NCI-H345 (cell line): ENCODE measurements at regions not wholly inside any gene's neighbourhood (a gene's known extent, or its start where the extent isn't known, plus 50 kb on each side); places are given as distances from the start of the nearest gene placed in this dataset.

ENCODE experiments used
- DNase-seq: peaks from one replicate; lab custom pipeline; 2025; lab: John Stamatoyannopoulos, UW

- no peak for DNase-seq
Observed at GRCh38 chr2:217037353-217037752, 177.5 kb upstream of the TNP1 start.

- DNase-seq = no peak
Observed at GRCh38 chr2:217035967-217036366, 176.1 kb upstream of the TNP1 start.

GRCh38 chr2:217033186-217033585, 173.3 kb upstream of the TNP1 start:
- no peak for DNase-seq

DNA sequence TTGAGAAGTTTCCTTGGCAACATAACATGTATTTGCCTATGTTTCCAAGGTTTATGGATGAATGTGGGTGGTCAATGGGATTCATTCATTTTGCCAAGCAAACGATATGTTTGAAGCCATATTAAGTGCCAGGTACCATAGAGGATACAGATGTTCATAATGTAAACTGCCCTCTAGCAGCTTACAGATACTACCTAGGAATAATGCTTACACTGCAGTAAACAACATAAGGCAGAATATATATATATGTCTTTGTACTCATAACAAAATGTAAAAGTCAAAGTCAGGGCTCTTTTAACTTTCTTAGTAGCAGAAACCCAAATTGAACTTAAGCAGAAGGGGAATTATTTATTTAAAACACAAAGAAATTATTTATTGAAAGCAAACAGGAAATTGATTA, 171.6 kb upstream of the TNP1 start:
- DNase-seq = no peak

- no peak for DNase-seq
Observed at GRCh38 chr2:217030081-217030480, 170.2 kb upstream of the TNP1 start.

DNA sequence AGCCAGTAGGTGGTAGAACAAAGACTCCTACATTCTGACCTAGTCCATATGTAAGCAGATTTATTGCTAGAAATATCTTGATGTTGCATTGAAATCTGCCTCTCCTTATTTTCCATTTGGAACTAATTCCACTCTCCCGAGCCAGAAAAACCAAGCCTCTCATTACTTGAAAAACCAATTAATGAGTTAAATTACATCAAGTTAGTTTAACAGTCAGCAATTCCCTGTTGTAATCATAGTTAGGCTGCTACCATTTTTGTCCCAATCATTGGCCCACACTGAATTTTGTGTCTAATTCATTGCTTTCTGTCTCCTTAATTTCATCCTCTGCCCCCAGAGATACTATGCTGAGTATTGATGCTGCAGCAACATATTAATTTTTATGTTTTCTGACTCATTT, 168.3 kb upstream of the TNP1 start:
- DNase-seq = no peak

GRCh38 chr2:217027414-217027813, 167.6 kb upstream of the TNP1 start:
- no peak for DNase-seq

- DNase-seq = no peak
Observed at GRCh38 chr2:217026569-217026968, 166.7 kb upstream of the TNP1 start.

- DNase-seq = no peak
Observed at GRCh38 chr2:217026161-217026560, 166.3 kb upstream of the TNP1 start.

DNA sequence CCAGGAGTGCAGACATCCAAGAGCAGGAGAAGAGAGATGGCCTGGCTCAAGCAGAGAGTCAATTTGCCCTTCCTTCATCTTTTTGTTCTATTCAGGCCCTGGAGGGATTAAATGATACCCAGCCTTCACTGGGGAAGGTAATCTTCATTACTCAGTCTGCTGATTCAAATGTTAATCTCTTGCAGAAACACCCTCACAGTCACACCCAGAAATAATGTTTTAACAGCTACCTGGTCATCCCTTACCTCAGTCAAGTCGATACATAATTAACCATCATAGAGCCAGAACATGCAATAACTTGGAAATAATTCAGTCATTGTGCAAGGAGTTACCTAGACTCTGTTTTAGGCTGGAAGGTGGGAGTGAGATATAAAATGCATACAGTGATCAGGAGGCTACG, 163.7 kb upstream of the TNP1 start:
- no peak for DNase-seq

GRCh38 chr2:217017456-217018252, 157.8 kb upstream of the TNP1 start:
- no peak for DNase-seq

- no peak for DNase-seq
Observed at GRCh38 chr2:217016796-217017419, 157.0 kb upstream of the TNP1 start.

DNA sequence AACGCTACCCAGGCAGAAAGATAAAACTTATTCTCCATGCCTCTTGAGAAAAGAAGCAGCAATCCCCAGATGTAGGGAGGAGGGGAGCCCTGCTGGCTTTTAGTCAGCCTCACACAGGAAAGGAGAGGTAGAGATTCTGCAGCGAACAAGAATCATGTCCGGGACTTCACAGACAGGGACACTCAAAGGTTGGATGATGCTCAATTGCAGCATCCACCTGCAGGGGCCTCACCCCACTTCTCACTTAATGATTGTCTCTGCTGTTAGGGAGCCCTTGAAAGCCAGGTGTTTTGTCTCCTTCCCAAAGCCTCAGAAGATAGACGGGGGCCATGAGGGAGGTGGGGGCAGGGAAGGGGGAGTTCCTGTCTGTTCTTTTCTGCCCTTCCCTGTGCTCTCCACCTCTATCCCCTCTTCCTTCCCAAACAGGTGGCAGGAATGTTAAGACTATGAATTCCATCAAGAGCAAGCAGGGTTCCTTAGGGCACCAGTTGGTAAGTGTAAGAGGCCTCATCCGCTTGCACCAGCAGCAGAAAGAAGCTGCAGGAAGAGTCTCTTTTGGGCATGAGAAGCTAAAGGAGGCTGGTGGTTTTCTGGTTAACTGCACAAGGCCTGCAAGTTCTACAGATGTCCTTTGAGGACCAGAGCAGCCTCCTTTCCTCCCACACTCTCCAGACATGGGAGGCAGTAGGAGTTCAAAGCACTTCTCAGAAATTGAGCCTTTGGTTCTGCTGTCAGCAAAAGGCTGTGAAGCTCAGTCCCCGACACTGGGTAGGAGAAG, 154.7 kb upstream of the TNP1 start:
- no peak for DNase-seq

- DNase-seq = no peak
Observed at GRCh38 chr2:217013926-217014325, 154.1 kb upstream of the TNP1 start.

GRCh38 chr2:217011576-217011975, 151.7 kb upstream of the TNP1 start:
- no peak for DNase-seq

- DNase-seq = no peak
Observed at GRCh38 chr2:217010173-217010572, 150.3 kb upstream of the TNP1 start.

GRCh38 chr2:217008794-217009193, 148.9 kb upstream of the TNP1 start:
- no peak for DNase-seq

- DNase-seq = no peak
Observed at GRCh38 chr2:217006217-217006616, 146.4 kb upstream of the TNP1 start.

DNA sequence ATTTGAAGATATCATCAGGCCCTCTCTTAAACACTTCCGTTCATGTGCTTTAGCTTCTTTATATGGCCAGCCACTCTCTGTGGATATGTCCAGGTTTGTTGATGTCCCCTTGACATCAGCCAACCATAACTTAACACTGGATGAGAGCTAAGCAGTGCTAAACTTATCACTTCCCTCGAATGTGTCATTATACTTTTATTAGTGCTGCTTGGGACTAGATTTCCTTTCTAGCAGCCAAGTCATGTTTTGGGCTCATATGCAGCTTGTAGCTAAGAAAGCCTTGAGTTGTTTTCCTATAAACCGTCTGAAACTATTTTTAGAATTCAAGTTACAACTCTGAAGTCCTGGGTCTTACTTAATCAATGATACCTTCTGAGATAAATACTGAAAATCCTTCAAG, 144.8 kb upstream of the TNP1 start:
- no peak for DNase-seq

- DNase-seq = no peak
Observed at GRCh38 chr2:217001740-217002139, 141.9 kb upstream of the TNP1 start.

DNA sequence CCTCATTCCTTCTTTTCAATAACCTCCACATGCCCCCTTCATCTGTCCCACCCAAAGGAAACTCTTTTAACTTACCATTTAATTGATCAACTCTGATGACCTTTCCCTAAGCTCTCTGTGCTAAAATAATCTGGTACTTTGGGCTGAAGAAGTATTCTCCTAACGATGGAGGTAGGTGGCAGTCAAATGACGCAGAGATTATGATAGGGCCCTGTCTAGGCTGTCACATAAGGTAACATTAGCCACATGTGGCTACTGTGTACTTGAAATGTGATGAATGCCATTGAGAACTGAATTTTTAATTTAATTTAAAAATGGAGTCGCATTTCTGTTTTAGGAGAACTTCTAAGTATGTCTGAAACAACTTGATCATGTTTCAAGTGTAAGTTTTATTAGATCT, 140.5 kb upstream of the TNP1 start:
- DNase-seq = no peak

GRCh38 chr2:216996279-216996845, 136.5 kb upstream of the TNP1 start:
- DNase-seq = no peak

DNA sequence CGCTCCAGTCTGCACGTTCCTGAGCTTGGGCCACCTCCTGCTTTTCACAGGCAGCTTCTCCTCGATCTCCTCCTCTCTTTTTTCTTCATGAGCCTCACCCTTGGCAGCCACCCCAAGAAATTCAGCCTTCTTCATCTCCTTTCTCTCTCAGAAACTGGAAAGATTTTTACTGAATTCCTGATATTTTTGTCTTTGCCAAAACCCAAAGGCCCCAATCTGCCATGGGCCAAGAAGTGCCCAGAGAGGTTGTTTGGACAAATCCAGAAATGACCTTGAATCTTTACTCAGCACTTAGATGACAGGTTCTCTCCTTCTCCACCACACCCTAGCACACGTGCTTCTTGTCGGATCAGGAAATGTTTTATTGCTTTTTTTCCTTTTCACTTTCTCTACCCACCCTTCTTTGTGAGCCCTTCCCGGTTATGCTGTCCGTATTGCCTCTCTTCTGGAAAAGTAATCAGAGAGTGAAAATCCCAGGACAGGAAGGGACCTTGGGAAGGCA, 134.5 kb upstream of the TNP1 start:
- DNase-seq = no peak
